Right forelimb (tissue), 1 donor: ENCODE measurements at regions not wholly inside any gene's neighbourhood (a gene's known extent, or its start where the extent isn't known, plus 50 kb on each side); places are given as distances from the start of the nearest gene placed in this dataset.

Experiments
- DNase-seq: peaks from one replicate; pipeline ENCODE4 v3.0.0-alpha.2; 2018

GRCh38 chr2:508121-508520, 169.1 kb downstream of the TMEM18 start:
- no peak for DNase-seq

DNA sequence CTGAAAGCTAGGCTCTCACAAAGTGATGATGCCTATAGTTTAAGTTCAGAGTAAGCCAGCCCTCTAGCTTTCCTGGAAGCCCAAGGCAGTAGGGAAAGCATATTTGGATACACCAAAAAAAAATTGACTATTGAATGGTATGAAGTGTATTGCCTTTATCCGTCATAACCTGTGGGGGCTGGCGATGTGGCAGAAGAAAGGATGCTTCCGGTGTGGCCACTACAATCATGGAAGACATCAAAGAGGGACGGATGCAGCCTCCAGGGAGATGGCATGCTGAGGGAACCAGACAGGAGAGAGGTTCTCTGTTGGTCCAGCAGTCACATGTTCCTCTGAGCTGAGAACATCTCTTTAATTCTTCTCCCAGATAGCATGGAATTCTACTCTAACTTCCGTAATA, 170.3 kb downstream of the TMEM18 start:
- no peak for DNase-seq

GRCh38 chr2:506451-506850, 170.8 kb downstream of the TMEM18 start:
- no peak for DNase-seq

DNA sequence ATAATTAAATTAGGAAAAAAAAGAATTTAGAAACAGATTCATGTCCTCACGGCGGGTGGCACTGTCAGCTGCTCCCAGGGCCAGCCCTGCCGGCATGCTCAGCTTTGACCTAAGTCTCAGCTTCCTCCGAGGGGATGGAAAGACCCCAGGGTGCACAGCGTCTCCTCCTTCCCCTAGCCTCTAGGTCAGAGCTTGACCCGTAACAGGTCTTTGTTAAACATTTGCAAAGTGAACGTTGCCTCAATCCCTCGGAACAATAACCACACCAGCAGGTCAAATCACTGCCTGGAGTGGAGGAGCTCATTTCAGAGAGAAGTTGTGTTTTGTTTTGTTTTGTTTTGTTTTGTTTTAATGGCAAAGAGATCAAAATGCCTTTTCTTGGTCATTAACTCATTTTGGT, 171.3 kb downstream of the TMEM18 start:
- no peak for DNase-seq

DNA sequence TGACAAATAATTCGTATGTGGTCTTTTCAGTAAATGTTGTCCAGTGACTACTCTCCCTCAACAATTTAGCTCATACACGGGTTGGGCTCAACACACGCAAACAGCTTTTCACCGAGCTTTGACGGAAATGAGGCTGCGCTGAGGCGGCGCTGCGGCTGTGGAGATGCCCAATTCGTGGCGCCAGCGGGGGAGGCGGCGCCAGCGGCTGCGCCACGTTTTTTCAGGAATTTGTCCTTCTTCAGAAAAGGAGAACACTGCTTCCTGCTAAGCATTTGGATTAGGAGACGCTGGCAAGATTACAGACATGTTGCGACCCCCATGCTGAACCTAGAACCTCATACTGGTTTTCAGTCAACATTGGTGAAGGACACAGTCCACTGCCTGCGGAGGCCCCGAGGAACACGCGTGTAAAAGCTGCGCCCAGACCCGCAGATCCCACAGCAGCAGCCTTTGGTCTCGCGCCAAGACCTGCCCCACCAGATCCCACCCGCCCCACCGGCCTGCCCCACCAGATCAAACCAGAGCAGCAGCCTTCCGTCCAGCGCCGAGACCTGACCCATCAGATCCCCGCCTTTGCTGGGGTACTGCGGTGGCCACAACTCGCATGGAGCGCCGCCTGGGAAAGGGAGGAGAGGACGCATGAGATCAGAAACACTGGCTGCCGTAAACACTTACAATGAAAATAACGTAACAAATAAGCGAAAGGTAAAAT, 173.8 kb downstream of the TMEM18 start:
- no peak for DNase-seq

DNA sequence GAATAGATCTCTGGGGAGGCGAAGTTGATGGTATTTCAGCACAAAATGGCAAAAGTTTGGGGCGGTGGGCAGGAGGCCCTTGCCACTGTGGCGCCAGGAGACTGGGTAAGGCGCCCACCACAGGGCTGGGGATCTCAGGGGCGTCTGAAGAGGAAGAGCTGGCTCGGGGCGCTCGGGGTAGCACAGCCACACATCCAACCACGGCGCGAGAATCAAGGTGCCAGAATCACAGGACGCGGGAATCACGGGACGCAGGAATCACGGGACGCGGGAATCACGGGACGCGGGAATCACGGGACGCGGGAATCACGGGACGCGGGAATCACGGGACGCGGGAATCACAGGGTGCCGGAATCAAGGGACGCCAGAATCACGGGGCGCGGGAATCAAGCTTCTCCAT, 174.4 kb downstream of the TMEM18 start:
- DNase-seq = no peak

DNA sequence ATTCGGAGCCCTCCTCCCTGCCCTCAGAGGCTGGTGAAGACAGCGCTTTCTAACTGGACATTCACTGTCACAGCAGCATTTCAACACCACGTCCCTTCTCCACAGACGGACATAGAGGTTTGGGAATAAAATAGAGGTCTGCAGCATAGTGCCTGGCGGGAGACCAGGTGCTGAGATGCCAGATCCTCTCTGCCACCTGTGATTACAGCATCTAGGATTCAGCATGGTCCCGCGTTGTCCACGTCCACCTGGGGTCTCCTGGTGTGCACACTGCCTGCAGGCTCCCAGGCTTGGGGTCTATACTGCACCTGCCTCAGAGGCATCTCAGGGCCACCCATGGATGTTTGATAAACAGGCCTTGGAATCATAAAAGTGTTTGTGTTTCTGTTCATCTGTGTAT, 175.5 kb downstream of the TMEM18 start:
- DNase-seq = no peak

GRCh38 chr2:501130-501529, 176.1 kb downstream of the TMEM18 start:
- DNase-seq = no peak

DNA sequence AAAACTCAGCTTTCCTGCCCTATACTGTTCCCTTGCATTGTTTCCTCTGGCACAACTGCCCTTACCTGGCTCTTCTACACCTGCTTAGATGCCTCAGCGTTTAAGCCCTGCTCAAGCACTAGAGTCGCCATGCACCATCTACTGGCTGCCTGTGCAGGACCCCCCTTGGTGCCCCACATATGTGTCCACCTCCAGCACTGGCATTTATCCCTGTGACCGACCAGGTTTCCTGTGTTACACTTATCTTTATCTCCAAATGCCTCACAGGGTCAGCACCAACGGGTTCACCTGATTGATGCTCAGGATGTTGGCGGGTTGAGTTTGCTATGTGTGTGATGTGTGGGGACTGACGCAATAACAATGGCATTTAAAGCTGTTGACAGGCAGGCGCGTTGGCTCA, 177.5 kb downstream of the TMEM18 start:
- no peak for DNase-seq

DNA sequence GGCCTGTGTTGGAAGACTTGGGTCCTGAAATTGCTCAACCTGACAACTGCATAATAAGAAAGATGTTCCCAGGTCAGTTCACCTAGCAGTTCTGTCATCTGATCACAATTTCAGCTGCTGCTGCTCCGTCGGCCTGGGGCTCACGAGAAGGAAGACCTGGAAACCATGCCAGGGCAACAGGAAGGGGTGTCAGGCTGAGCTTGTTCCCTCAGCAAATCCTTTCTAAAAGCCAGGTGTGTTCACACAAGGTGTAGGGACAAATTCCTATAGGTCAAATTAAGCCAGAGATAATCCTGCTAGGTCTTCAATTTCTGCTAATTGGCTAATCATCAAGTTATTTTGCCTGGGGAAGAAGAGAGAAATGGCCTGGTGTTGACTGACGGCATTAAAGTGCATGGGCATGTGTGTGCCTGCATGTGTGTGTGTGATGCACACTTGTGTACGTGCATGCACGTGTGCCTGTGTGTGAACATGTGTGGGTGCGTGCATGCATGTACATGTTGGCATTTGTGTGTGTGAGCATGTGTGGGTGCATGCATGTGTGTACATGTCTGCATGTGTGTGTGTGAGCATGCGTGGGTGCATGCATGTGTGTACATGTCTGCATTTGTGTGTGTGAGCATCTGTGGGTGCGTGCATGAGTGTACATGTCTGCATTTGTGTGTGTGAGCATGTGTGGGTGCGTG, 178.6 kb downstream of the TMEM18 start:
- DNase-seq = no peak

DNA sequence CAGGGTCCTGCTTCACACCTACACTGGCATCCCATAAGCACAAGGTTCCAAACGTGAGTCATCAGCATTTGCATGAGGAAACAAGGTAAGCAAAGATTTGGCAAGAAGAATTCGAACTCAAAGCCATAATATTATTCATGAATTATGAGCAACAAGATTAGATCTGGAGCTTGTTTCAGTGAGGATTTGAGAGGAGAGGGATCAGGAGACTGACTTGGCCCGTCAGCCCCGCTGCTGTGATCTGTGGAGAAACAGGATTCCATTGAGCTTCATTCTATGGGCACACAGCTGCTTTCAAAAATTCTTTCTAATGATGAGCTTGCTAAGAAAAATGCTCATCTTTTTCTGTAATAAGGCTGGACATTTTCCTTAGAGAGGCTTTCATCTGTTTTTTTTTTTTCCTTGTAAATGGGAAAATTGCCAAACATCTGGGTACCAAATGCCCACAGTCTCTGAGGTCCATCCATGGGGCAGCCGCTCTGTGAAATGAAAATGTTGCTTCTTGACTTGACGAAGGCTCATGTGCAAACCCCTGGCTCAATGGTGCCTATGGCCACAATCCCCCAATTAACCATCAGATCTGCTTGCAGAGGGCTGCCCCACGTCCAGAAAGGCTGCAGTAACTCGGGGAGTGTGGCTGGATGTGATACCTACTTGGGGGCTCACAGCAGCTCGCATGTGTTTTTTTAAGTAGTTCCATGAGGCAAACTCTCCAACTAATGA, 179.3 kb downstream of the TMEM18 start:
- DNase-seq = no peak

- no peak for DNase-seq
Observed at GRCh38 chr2:496729-497128, 180.5 kb downstream of the TMEM18 start.

DNA sequence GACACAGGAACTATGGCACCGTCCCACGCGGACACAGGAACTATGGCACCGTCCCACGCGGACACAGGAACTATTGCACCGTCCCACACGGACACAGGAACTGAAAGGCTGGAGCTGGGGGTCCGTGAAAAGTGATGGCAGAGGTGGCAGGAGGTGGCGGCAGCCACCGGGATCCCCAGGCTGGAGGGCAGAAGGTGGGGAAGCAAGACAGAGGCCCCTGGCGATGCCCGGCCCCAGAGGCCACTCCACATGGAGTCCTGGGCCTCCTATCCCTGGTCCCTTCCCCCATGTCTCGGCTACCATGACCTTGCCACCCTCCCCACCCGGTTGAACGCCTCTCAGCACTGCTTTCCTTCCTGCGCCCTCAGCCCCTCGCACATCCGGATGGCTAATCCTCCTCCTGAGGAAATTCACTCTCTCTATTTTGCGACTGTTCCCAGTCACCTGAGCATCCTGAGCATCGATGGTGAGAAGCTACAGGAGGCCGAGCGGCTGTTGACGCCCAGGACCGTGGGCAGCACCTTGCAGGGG, 181.4 kb downstream of the TMEM18 start:
- no peak for DNase-seq

DNA sequence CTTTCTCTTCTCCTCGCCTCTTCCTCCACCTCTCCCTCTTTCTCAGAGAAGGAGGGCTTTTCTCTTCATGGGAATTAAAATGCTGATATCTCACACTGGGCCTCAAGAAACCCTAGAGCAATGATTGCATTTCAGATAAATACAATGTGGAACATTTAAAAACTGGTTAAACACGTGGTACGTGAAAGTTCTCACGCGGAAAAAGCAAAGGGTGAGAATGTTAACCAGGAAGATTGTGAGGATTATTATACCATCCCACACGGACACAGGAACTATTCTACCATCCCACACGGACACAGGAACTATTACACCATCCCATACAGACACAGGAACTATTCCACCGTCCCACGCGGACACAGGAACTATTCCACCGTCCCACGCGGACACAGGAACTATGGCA, 182.4 kb downstream of the TMEM18 start:
- no peak for DNase-seq

GRCh38 chr2:493228-493627, 184.0 kb downstream of the TMEM18 start:
- DNase-seq = no peak

GRCh38 chr2:492178-492577, 185.0 kb downstream of the TMEM18 start:
- DNase-seq = no peak

DNA sequence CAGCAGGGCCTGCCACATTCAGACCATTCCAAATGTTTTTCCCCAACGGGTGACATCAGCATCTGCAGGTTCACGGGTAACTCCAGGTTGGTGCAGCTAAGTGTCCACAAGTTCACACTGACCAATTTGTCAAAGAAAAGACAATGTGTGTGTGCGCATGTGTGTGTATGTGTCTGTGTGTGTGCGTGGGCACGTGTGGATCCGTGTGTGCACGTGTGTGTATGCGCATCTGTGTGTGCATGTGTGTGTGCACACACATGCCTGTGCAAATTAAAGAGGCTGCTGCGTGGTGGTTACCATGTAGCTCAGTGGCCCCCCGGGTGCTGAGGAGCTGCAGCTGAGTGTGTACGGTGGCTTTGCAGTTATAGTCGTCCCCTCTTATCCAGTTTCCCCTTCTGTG, 187.4 kb downstream of the TMEM18 start:
- DNase-seq = no peak

- DNase-seq = no peak
Observed at GRCh38 chr2:489084-489483, 188.1 kb downstream of the TMEM18 start.

GRCh38 chr2:487186-488079, 189.8 kb downstream of the TMEM18 start:
- no peak for DNase-seq

GRCh38 chr2:486371-486770, 190.8 kb downstream of the TMEM18 start:
- no peak for DNase-seq

DNA sequence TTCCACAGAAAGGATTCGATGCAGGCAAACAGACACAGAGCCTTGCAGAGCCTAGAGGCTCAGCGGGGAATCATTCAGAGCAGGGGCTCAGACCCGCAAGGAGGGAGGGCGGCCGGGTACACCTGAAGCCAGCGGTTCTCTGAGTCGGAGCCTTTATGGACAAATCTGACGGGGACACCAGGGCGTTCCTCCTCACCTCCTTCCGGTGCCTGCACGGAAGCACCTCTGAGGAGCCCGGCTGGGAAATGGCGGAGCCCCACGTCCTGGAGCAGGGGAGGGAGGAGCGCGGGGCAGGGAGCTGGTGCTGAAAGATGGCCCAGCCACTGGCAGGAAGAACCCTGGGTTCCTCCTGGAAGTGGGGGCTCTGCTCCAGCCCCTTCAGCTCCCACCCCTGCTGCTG, 193.5 kb upstream of the ALKAL2 start:
- no peak for DNase-seq

DNA sequence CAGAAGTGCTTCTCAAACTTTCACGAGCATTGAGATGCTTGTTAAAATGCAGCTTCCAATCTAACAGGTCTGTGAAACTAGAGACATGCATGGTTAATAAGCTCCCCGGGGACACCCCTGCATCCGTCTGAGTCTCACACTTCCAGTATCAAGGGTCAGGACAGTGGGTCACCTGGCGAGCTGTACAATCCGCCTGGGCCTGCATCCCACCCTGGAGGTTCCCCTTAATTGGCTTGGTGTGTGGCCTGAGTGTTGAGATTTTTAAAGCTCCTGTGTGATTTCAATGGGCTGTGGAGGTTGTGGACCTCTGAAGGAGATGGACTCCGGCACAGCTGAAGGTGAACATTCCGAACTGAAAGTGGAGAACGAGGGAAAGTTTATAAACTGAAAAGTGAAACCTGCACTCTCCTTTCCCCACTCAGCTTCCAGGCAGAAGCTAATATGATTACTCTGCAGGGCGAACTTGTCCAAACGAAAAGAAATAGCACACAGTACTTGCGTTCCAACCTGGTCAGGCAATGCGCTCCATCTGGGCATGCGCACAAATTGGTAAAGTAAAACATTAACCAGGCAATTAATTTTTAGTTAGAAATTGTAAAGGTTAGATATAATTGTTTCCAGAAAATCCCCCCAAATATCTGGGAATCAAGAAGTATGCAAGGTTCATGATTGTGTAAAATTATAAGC, 191.7 kb upstream of the ALKAL2 start:
- no peak for DNase-seq
